Endothelial cell of umbilical vein (primary cell): ENCODE measurements at regions not wholly inside any gene's neighbourhood (a gene's known extent, or its start where the extent isn't known, plus 50 kb on each side); places are given as distances from the start of the nearest gene placed in this dataset.
"Not testable (repeated sequence)": the region's sequence is repeated elsewhere in the genome, so short reads cannot be mapped to it uniquely, and the experiment has no call there.

Experiments
- BruUV-seq: library from RNA; stranded (reverse); fragments of 400-500 nt; replicated peaks from 2 replicates; lab custom pipeline; 2021; lab: Mats Ljungman, UMichigan
- CTCF ChIA-PET: fragments of 300-600, 350-600 bp; sonication (Branson Sonifier 250); formaldehyde crosslinking; loops from one replicate; lab custom pipeline; 2021; ENCODE audit warnings: antibody characterized with exemption, inconsistent platforms; lab: Charles Lee
- POLR2A ChIA-PET: fragments of 300-600, 350-600 bp; sonication (Branson Sonifier 250); formaldehyde crosslinking; loops from one replicate; lab custom pipeline; 2021; ENCODE audit warnings: antibody characterized with exemption, inconsistent platforms; lab: Charles Lee
- DNase-seq: peaks from one replicate; pipeline ENCODE4 v3.0.0-alpha.2; 2011; ENCODE audit warnings: low read depth, low spot score
- FAIRE-seq: peaks from 2 replicates; lab custom pipeline; 2011; peaks lifted over from hg19 to GRCh38; lab: Jason Lieb, UNC
- H2AFZ ChIP-seq: 2 replicates; pipeline ENCODE4 v1.6.0; 2012; ENCODE audit warnings: low read depth, low read length, control low read depth, inconsistent platforms
- H3K27ac ChIP-seq: 2 replicates; pipeline ENCODE4 v1.5.1; 2011; ENCODE audit warnings: low read depth, mild to moderate bottlenecking, control low read depth, low read length, moderate library complexity; ENCODE audit not compliant: insufficient read depth
- H3K27me3 ChIP-seq, 2 experiments: 2 replicates each; pipeline versions ENCODE4 v1.6.0 to v1.6.1; 2011; ENCODE audit warnings: low read length in 2 of 2, mixed read lengths in 1 of 2; ENCODE audit not compliant: control insufficient read depth in 2 of 2, insufficient read depth in 2 of 2
- H3K36me3 ChIP-seq, 2 experiments: 2 replicates in 1 of 2; 3 replicates in 1 of 2; pipeline ENCODE4 v1.5.1; 2011; ENCODE audit warnings: low read length in 2 of 2, mild to moderate bottlenecking in 1 of 2, moderate library complexity in 1 of 2; ENCODE audit not compliant: control insufficient read depth in 2 of 2, insufficient read depth in 2 of 2; ENCODE audit errors: extremely low read depth in 1 of 2
- H3K4me1 ChIP-seq: 3 replicates; pipeline ENCODE4 v1.5.1; 2011; ENCODE audit warnings: mild to moderate bottlenecking, low read length; ENCODE audit not compliant: control insufficient read depth, insufficient read depth; ENCODE audit errors: extremely low read depth
- H3K4me2 ChIP-seq: 2 replicates; pipeline ENCODE4 v1.6.1; 2011; ENCODE audit warnings: low read length, control low read depth, mixed read lengths; ENCODE audit not compliant: insufficient read depth
- H3K4me3 ChIP-seq, 3 experiments: fragments of 200-600 bp in 1 of 3; sonication (generic), shearing (Covaris generic) in 1 of 3; replicated peaks in 1 of 3; 2 replicates each; pipeline ENCODE4 v1.5.1; 2011 to 2016; ENCODE audit warnings: control low read depth in 3 of 3, low read length in 3 of 3, mild to moderate bottlenecking in 2 of 3, inconsistent platforms in 1 of 3, low read depth in 1 of 3, moderate library complexity in 1 of 3; ENCODE audit not compliant: insufficient read depth in 1 of 3
- H3K79me2 ChIP-seq: 2 replicates; pipeline ENCODE4 v1.6.0; 2012; ENCODE audit warnings: low read length, inconsistent platforms; ENCODE audit not compliant: control insufficient read depth, insufficient read depth
- H3K9ac ChIP-seq: replicated peaks from 2 replicates; pipeline ENCODE3; 2011; ENCODE audit warnings: low read length, control low read depth; ENCODE audit not compliant: insufficient read depth; ENCODE audit errors: extremely low read depth
- H3K9me1 ChIP-seq: replicated peaks from 3 replicates; pipeline ENCODE4 v1.6.0; 2011; ENCODE audit warnings: mild to moderate bottlenecking, low read length; ENCODE audit not compliant: control insufficient read depth, insufficient read depth; ENCODE audit errors: extremely low read depth
- H3K9me3 ChIP-seq: replicated peaks from 2 replicates; pipeline ENCODE4 v1.5.1; 2012; ENCODE audit warnings: low read length, inconsistent platforms; ENCODE audit not compliant: control insufficient read depth, insufficient read depth
- H4K20me1 ChIP-seq: replicated peaks from 2 replicates; pipeline ENCODE3; 2011; ENCODE audit warnings: mild to moderate bottlenecking, low read length; ENCODE audit not compliant: control insufficient read depth, insufficient read depth; ENCODE audit errors: extremely low read depth
- dilution Hi-C: fragments of 300-500 bp; cut with MboI; formaldehyde crosslinking; loops from one replicate; pipeline ENCODE4 v1.15.0; 2019; ENCODE audit warnings: low sequenced_read_pairs; ENCODE audit not compliant: extremely low pct_ligation_motif_present
- intact Hi-C: fragments of 100-400 bp; cut with micrococcal nuclease; formaldehyde crosslinking; loops from one replicate; pipeline ENCODE4 v1.10.0; 2022
- TF ChIP-seq, protein P1 (sequence below): IDR thresholded peaks from 2 replicates; pipeline ENCODE4 v1.6.1; 2011; ENCODE audit not compliant: insufficient read depth, insufficient read length

DNA sequence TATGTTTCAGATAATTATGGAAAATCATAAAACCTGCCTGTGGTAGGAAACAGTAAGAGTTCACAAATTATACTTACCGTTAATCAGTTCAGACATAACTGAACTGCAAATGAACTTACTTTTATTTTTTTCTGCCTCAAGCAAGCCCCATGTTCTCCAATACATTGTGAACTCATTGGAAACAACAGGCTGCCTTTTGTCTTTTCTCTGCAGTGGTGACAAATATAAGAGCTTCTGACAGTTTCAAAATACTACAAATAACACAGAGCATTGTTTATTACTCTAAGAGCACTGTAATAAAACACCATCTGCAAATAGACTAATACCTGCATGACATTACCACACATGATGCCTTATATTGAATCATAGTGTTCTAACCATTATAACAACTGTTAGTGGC is 94.0 kb upstream of the CDCA7L start:
- BruUV-seq, result no TSS peak
- Histone ChIP-seq H3K79me2 (no peaks in the 10 kb centered on the region), H3K4me1 (no peaks in the 10 kb centered on the region), H3K36me3 (no peaks in the 10 kb centered on the region), H3K4me3 (no peak overlapping the region), H3K27me3 (peaks cover 0 to 2% of the 10 kb centered on the region in 2 experiments), H2AFZ (no peak overlapping the region), H3K27ac (no peak overlapping the region), H3K9me3 (no peaks in the 10 kb centered on the region), H3K9ac (no peak overlapping the region), H4K20me1 (no peaks in the 10 kb centered on the region), H3K4me2 (no peak overlapping the region), H3K9me1 (no peaks in the 10 kb centered on the region)
- POLR2A ChIA-PET, result no interaction called here
- CTCF ChIA-PET, result no interaction called here
- intact Hi-C loops (no loop called here), dilution Hi-C loops (no loop called here)
- FAIRE-seq (no peak), DNase-seq (no peak)
- TF ChIP-seq, protein P1, sequence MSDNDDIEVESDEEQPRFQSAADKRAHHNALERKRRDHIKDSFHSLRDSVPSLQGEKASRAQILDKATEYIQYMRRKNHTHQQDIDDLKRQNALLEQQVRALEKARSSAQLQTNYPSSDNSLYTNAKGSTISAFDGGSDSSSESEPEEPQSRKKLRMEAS, result no peak

DNA sequence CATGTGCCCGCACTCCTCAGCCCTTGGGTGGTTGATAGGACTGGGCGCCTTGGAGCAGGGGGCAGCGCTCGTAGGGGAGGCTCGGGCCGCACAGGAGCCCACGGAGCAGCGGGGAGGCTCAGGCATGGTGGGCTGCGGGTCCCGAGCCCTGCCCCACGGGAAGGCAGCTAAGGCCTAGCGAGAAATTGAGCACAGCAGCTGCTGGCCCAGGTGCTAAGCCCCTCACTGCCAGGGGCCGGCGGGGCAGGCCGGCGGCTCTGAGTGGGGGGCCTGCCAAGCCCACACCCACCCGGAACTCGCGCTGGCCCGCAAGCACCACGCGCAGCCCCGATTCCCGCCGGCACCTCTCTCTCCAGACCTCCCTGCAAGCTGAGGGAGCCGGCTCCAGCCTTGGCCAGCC is 86.7 kb upstream of the CDCA7L start:
- H3K79me2 ChIP-seq, FAIRE-seq, POLR2A ChIA-PET, DNase-seq, intact Hi-C loops, H3K9ac ChIP-seq, H3K9me3 ChIP-seq, H2AFZ ChIP-seq, H3K4me2 ChIP-seq, H3K27me3 ChIP-seq, H3K4me1 ChIP-seq, dilution Hi-C loops, H3K4me3 ChIP-seq, CTCF ChIA-PET, H3K27ac ChIP-seq, H4K20me1 ChIP-seq, H3K36me3 ChIP-seq, H3K9me1 ChIP-seq, BruUV-seq: not testable (repeated sequence)

DNA sequence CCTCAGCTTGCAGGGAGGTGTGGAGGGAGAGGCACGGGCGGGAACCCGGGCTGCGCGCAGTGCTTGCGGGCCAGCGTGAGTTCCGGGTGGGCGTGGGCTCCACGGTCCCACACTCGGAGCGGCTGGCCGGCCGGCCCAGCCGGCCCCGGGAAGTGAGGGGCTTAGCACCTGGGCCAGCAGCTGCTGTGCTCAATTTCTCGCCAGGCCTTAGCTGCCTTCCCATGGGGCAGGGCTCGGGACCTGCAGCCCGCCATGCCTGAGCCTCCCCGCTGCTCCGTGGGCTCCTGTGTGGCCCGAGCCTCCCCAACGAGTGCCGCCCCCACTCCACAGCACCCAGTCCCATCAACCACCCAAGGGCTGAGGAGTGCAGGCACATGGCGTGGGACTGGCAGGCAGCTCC is 83.0 kb upstream of the CDCA7L start:
- H3K9ac ChIP-seq, H3K4me1 ChIP-seq, H3K36me3 ChIP-seq, H3K4me2 ChIP-seq, H3K9me1 ChIP-seq, DNase-seq, H2AFZ ChIP-seq, H3K27me3 ChIP-seq, H3K4me3 ChIP-seq, H3K9me3 ChIP-seq, H4K20me1 ChIP-seq, H3K79me2 ChIP-seq, CTCF ChIA-PET, intact Hi-C loops, dilution Hi-C loops, FAIRE-seq, POLR2A ChIA-PET, H3K27ac ChIP-seq, BruUV-seq: not testable (repeated sequence)
